PC-3 (cell line): ENCODE measurements at regions not wholly inside any gene's neighbourhood (a gene's known extent, or its start where the extent isn't known, plus 50 kb on each side); places are given as distances from the start of the nearest gene placed in this dataset.

ENCODE experiments used
- EZH2 ChIP-seq: fragments of 300-600 bp; sonication (generic); IDR thresholded peaks from one replicate; pipeline ENCODE4 v1.6.1; 2017; ENCODE audit warnings: antibody characterized with exemption, mild to moderate bottlenecking, low read length; ENCODE audit not compliant: unreplicated experiment
- EZH2phosphoT487 ChIP-seq: fragments of 300-600 bp; sonication (generic); IDR thresholded peaks from 2 replicates; pipeline ENCODE4 v1.6.1; 2018; ENCODE audit warnings: mild to moderate bottlenecking, antibody characterized with exemption, low read length, borderline replicate concordance
- TF ChIP-seq, protein P1 (sequence below): fragments of 300-600 bp; sonication (generic); conservative IDR thresholded peaks from 2 replicates; pipeline ENCODE4 v1.5.1; 2017; ENCODE audit warnings: antibody characterized with exemption, low read depth, mild to moderate bottlenecking, low read length

DNA sequence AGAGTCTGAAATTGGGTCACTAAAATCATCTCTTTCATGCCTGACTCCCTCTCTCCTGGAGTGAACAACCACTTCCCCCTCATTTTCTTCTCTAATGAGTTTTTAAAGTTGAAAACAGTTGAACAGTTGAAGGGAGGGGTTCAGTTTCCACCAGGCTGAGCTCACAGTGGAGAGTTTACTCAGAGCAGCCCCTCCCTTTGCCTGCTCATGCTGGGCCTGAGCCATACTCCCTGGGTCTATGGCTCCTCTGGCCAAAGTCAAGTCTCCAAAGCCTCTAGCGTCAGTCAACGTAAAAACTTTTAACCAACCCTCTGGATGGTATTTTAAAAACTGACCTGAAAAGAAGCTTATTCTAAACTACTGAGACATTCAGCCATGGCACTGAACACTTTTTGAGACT lies 100.8 kb upstream of the RNPC3 start:
- no peak for TF ChIP-seq EZH2phosphoT487
- TF ChIP-seq, protein P1, sequence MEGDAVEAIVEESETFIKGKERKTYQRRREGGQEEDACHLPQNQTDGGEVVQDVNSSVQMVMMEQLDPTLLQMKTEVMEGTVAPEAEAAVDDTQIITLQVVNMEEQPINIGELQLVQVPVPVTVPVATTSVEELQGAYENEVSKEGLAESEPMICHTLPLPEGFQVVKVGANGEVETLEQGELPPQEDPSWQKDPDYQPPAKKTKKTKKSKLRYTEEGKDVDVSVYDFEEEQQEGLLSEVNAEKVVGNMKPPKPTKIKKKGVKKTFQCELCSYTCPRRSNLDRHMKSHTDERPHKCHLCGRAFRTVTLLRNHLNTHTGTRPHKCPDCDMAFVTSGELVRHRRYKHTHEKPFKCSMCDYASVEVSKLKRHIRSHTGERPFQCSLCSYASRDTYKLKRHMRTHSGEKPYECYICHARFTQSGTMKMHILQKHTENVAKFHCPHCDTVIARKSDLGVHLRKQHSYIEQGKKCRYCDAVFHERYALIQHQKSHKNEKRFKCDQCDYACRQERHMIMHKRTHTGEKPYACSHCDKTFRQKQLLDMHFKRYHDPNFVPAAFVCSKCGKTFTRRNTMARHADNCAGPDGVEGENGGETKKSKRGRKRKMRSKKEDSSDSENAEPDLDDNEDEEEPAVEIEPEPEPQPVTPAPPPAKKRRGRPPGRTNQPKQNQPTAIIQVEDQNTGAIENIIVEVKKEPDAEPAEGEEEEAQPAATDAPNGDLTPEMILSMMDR: no peak
- no peak for TF ChIP-seq EZH2
